NT2/D1 (cell line): ENCODE measurements at regions not wholly inside any gene's neighbourhood (a gene's known extent, or its start where the extent isn't known, plus 50 kb on each side); places are given as distances from the start of the nearest gene placed in this dataset.

Experiments used
- SUZ12 ChIP-seq: IDR thresholded peaks from 2 replicates; pipeline ENCODE4 v1.6.1; 2011; ENCODE audit not compliant: insufficient read length, insufficient read depth; ENCODE audit errors: extremely low read depth
- YY1 ChIP-seq: IDR thresholded peaks from 2 replicates; pipeline ENCODE4 v1.6.1; 2011; ENCODE audit not compliant: insufficient read length, insufficient read depth
- ZNF274 ChIP-seq: IDR thresholded peaks from 2 replicates; pipeline ENCODE4 v1.6.1; 2011; ENCODE audit warnings: mild to moderate bottlenecking, low read depth, low read length

GRCh38 chr6:43964659-43965570, 162.3 kb downstream of the MRPL14 start:
- TF ChIP-seq ZNF274 = no peak
- TF ChIP-seq SUZ12 = no peak
- TF ChIP-seq YY1 = no peak
